ENCODE measurements at regions not wholly inside any gene's neighbourhood (a gene's known extent, or its start where the extent isn't known, plus 50 kb on each side); places are given as distances from the start of the nearest gene placed in this dataset.
"Not testable (repeated sequence)": the region's sequence is repeated elsewhere in the genome, so short reads cannot be mapped to it uniquely, and the experiment has no call there.

GRCh38 chr9:66182316-66182715 lies 445.4 kb downstream of the FOXD4L4 start:
- POLR2A ChIA-PET, result not testable (repeated sequence)

GRCh38 chr9:66183648-66184047 lies 446.7 kb downstream of the FOXD4L4 start:
- H3K9me3 ChIP-seq (replicated peaks; ENCODE audit: control insufficient read depth, insufficient read depth, low read depth, low read length); H3K9me1 ChIP-seq (ENCODE audit: control insufficient read depth, insufficient read depth, low read length); FAIRE-seq; CTCF ChIA-PET (ENCODE audit: low intra/inter-chr PET ratio); intact Hi-C loops (cut with micrococcal nuclease); H3K4me3 ChIP-seq; H3K27me3 ChIP-seq (ENCODE audit: control insufficient read depth in 2 of 2, insufficient read depth in 2 of 2, low read length in 2 of 2); ATAC-seq; H3K79me2 ChIP-seq (ENCODE audit: control insufficient read depth, insufficient read depth, low read length); BruUV-seq (replicated peaks); in situ Hi-C loops (cut with MboI); DNase-seq (ENCODE audit: extremely low read depth in 1 of 4, low spot score in 3 of 4); H3K27ac ChIP-seq (ENCODE audit: extremely low read depth, low read depth, low read length); H3K4me1 ChIP-seq (replicated peaks in 1 of 2; ENCODE audit: control insufficient read depth in 2 of 2, insufficient read depth in 2 of 2, low read length in 2 of 2); H3K36me3 ChIP-seq (ENCODE audit: control insufficient read depth, insufficient read depth, low read length); H3K4me2 ChIP-seq (ENCODE audit: insufficient read depth, low read length); H2AFZ ChIP-seq (ENCODE audit: low read depth, low read length); POLR2A ChIA-PET; H3K9ac ChIP-seq (ENCODE audit: insufficient read depth in 1 of 2, low read depth in 2 of 2, low read length in 2 of 2); H4K20me1 ChIP-seq (replicated peaks; ENCODE audit: control insufficient read depth, insufficient read depth, low read length): not testable (repeated sequence)
- 0% methylated on average over 1 of the region's 2 CpGs for WGBS (ENCODE audit: insufficient coverage, low coverage, missing lambda C conversion rate)

More at GRCh38 chr9:66182316-66182715, 445.4 kb downstream of the FOXD4L4 start:
- in situ Hi-C loops (cut with MboI); FAIRE-seq; H3K27ac ChIP-seq (ENCODE audit: extremely low read depth, low read depth, low read length); ATAC-seq; H3K4me3 ChIP-seq; H2AFZ ChIP-seq (ENCODE audit: low read depth, low read length); H3K27me3 ChIP-seq (ENCODE audit: control insufficient read depth in 2 of 2, insufficient read depth in 2 of 2, low read length in 2 of 2); H3K36me3 ChIP-seq (ENCODE audit: control insufficient read depth, insufficient read depth, low read length); intact Hi-C loops (cut with micrococcal nuclease); H3K4me2 ChIP-seq (ENCODE audit: insufficient read depth, low read length); H3K4me1 ChIP-seq (replicated peaks in 1 of 2; ENCODE audit: control insufficient read depth in 2 of 2, insufficient read depth in 2 of 2, low read length in 2 of 2); BruUV-seq (replicated peaks); H3K9ac ChIP-seq (ENCODE audit: insufficient read depth in 1 of 2, low read depth in 2 of 2, low read length in 2 of 2); H4K20me1 ChIP-seq (replicated peaks; ENCODE audit: control insufficient read depth, insufficient read depth, low read length); H3K79me2 ChIP-seq (ENCODE audit: control insufficient read depth, insufficient read depth, low read length); DNase-seq (ENCODE audit: extremely low read depth in 1 of 4, low spot score in 3 of 4); H3K9me3 ChIP-seq (replicated peaks; ENCODE audit: control insufficient read depth, insufficient read depth, low read depth, low read length); H3K9me1 ChIP-seq (ENCODE audit: control insufficient read depth, insufficient read depth, low read length); CTCF ChIA-PET (ENCODE audit: low intra/inter-chr PET ratio): not testable (repeated sequence)
- WGBS (ENCODE audit: insufficient coverage, low coverage, missing lambda C conversion rate), result 0% methylated on average over 1 of the region's 7 CpGs

GRCh38 chr9:66197199-66197598 lies 460.3 kb downstream of the FOXD4L4 start:
- intact Hi-C loops (cut with micrococcal nuclease); DNase-seq (ENCODE audit: extremely low read depth in 1 of 4, low spot score in 3 of 4); POLR2A ChIA-PET; H3K4me3 ChIP-seq; CTCF ChIA-PET (ENCODE audit: low intra/inter-chr PET ratio); H3K9me1 ChIP-seq (ENCODE audit: control insufficient read depth, insufficient read depth, low read length); BruUV-seq (replicated peaks); H4K20me1 ChIP-seq (replicated peaks; ENCODE audit: control insufficient read depth, insufficient read depth, low read length); H3K4me1 ChIP-seq (replicated peaks in 1 of 2; ENCODE audit: control insufficient read depth in 2 of 2, insufficient read depth in 2 of 2, low read length in 2 of 2); H3K36me3 ChIP-seq (ENCODE audit: control insufficient read depth, insufficient read depth, low read length); in situ Hi-C loops (cut with MboI); H2AFZ ChIP-seq (ENCODE audit: low read depth, low read length); H3K27ac ChIP-seq (ENCODE audit: extremely low read depth, low read depth, low read length); H3K79me2 ChIP-seq (ENCODE audit: control insufficient read depth, insufficient read depth, low read length); H3K9ac ChIP-seq (ENCODE audit: insufficient read depth in 1 of 2, low read depth in 2 of 2, low read length in 2 of 2); FAIRE-seq; H3K4me2 ChIP-seq (ENCODE audit: insufficient read depth, low read length); H3K27me3 ChIP-seq (ENCODE audit: control insufficient read depth in 2 of 2, insufficient read depth in 2 of 2, low read length in 2 of 2); ATAC-seq; H3K9me3 ChIP-seq (replicated peaks; ENCODE audit: control insufficient read depth, insufficient read depth, low read depth, low read length): not testable (repeated sequence)
- WGBS (ENCODE audit: insufficient coverage, low coverage, missing lambda C conversion rate), result no CpG with 5 or more reads among the region's 4 CpGs

GRCh38 chr9:66198421-66198820 lies 461.5 kb downstream of the FOXD4L4 start:
- in situ Hi-C loops (cut with MboI); H3K4me1 ChIP-seq (replicated peaks in 1 of 2; ENCODE audit: control insufficient read depth in 2 of 2, insufficient read depth in 2 of 2, low read length in 2 of 2); H3K36me3 ChIP-seq (ENCODE audit: control insufficient read depth, insufficient read depth, low read length); H3K9me3 ChIP-seq (replicated peaks; ENCODE audit: control insufficient read depth, insufficient read depth, low read depth, low read length); H3K79me2 ChIP-seq (ENCODE audit: control insufficient read depth, insufficient read depth, low read length); H3K9me1 ChIP-seq (ENCODE audit: control insufficient read depth, insufficient read depth, low read length); H3K27ac ChIP-seq (ENCODE audit: extremely low read depth, low read depth, low read length); CTCF ChIA-PET (ENCODE audit: low intra/inter-chr PET ratio); H2AFZ ChIP-seq (ENCODE audit: low read depth, low read length); H3K4me3 ChIP-seq; intact Hi-C loops (cut with micrococcal nuclease); DNase-seq (ENCODE audit: extremely low read depth in 1 of 4, low spot score in 3 of 4); H4K20me1 ChIP-seq (replicated peaks; ENCODE audit: control insufficient read depth, insufficient read depth, low read length); POLR2A ChIA-PET; H3K9ac ChIP-seq (ENCODE audit: insufficient read depth in 1 of 2, low read depth in 2 of 2, low read length in 2 of 2); BruUV-seq (replicated peaks); H3K4me2 ChIP-seq (ENCODE audit: insufficient read depth, low read length); FAIRE-seq; H3K27me3 ChIP-seq (ENCODE audit: control insufficient read depth in 2 of 2, insufficient read depth in 2 of 2, low read length in 2 of 2): not testable (repeated sequence)
- ATAC-seq, result peak; percentile 93
- WGBS (ENCODE audit: insufficient coverage, low coverage, missing lambda C conversion rate), result 0% methylated on average over 8 of the region's 22 CpGs

All from K562 (cell line).